ENCODE measurements at regions not wholly inside any gene's neighbourhood (a gene's known extent, or its start where the extent isn't known, plus 50 kb on each side); places are given as distances from the start of the nearest gene placed in this dataset.
A peak's percentile ranks its signal among the peaks of the same experiment; 100 is the strongest.
"Not testable (repeated sequence)": the region's sequence is repeated elsewhere in the genome, so short reads cannot be mapped to it uniquely, and the experiment has no call there.

- no peak for DNase-seq (ENCODE audit: low read depth)
Measured at GRCh38 chr6:144922120-144922722, 637.1 kb downstream of the UTRN start.

GRCh38 chr6:144922771-144923490 is 637.8 kb downstream of the UTRN start:
- DNase-seq (ENCODE audit: low read depth) = not testable (repeated sequence)

GRCh38 chr6:144923491-144923787 is 638.3 kb downstream of the UTRN start:
- DNase-seq (ENCODE audit: low read depth) = not testable (repeated sequence)

GRCh38 chr6:144928847-144929246 is 643.7 kb downstream of the UTRN start:
- DNase-seq (ENCODE audit: low read depth) = no peak

GRCh38 chr6:144929262-144929661 is 644.1 kb downstream of the UTRN start:
- no peak for DNase-seq (ENCODE audit: low read depth)

GRCh38 chr6:144931172-144932035 is 646.3 kb downstream of the UTRN start:
- DNase-seq (ENCODE audit: low read depth) = peak; percentile 1

DNA sequence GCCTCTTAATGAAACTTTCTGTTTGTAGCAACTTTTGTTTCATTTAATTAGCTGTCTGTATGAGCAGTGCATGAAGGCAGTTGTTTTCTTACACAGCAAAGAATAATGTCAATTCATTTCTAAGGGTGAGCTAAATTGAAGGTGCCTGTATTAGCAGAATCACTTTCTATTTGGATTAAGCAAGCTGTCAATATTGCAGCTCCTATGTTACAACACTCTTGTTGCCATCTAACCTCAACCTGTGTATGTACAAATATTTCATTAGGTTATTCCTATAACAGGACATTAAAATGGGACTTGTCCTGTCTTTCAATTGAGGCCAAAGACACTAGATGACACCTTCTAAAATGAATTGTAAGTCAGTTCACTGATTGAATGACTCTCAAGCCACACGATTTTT is 647.5 kb downstream of the UTRN start:
- no peak for DNase-seq (ENCODE audit: low read depth)

DNA sequence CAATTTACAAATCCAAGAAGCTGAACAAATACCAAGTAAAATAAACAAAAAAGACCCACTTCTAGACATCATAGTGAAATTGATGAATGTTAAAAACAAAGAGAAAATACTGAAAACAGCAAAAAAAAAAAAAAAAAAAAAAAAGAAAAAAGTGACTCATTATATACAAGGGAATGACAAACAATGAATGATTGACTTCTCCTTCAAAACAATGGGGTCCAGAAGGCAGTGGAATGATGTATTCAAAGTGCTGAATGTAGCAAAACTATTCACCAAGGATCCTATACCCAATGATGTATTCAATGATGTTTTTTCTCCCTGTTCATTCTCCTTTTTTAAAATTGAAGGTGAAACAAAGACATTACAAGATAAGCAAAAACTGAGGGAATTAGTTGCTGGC is 650.0 kb downstream of the UTRN start:
- no peak for DNase-seq (ENCODE audit: low read depth)

DNA sequence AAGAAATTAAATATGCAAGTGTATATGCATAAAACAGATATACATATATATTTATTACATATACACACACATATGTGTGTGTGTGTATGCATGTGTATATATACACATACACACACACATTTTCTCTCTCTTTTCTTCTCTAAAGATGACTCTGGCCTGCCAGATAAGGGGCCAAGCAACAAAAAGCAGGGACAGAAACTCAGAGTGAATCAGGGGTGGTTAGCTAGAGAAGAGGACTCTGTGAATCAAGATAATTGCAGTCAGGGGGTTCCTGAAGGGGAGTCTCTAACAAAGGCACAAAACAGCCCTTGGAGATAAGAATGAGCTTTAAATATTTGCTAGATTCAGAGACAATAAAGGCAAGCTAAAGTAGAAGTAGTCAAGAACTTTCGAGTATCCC is 650.5 kb downstream of the UTRN start:
- DNase-seq (ENCODE audit: low read depth) = no peak

- DNase-seq (ENCODE audit: low read depth) = no peak
Measured at GRCh38 chr6:144936764-144937163, 651.6 kb downstream of the UTRN start.

GRCh38 chr6:144939921-144940320 is 654.8 kb downstream of the UTRN start:
- no peak for DNase-seq (ENCODE audit: low read depth)

GRCh38 chr6:144944106-144944505 is 659.0 kb downstream of the UTRN start:
- no peak for DNase-seq (ENCODE audit: low read depth)

GRCh38 chr6:144947398-144947976 is 662.4 kb downstream of the UTRN start:
- DNase-seq (ENCODE audit: low read depth) = no peak

DNA sequence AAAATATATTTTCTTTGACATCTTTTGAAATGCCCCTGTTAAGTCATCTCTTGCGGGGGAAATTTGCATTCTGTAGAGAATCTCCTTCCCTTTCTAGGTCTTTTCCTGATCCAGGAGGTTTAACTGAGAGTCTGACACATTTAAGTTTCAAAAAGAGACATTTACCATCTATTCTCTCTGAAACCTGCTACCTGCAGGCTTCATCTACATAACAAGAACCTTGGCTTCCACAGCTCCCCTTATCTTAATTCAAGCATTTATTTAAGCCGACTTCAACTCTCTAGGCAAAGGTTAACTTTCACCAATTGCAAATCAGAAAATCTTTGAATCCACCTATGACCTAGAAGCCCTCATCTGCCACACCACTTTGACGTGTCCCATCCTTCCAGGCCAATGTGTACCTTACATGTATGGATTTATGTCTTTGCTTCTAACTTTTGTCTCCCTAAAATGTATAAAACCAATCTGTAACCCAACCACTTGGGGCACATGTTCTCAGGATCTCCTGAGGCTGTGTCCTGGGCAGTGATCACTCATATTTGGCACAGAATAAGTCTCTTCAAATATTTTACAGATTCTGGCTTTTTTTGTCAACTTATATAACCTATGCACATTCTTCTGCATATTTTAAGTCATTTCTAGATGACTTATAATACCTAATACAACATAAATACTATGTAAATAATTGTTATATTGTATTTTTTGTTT is 666.7 kb downstream of the UTRN start:
- no peak for DNase-seq (ENCODE audit: low read depth)

GRCh38 chr6:144952456-144953240 is 667.5 kb downstream of the UTRN start:
- no peak for DNase-seq (ENCODE audit: low read depth)

GRCh38 chr6:144953552-144954240 is 668.6 kb downstream of the UTRN start:
- no peak for DNase-seq (ENCODE audit: low read depth)

DNA sequence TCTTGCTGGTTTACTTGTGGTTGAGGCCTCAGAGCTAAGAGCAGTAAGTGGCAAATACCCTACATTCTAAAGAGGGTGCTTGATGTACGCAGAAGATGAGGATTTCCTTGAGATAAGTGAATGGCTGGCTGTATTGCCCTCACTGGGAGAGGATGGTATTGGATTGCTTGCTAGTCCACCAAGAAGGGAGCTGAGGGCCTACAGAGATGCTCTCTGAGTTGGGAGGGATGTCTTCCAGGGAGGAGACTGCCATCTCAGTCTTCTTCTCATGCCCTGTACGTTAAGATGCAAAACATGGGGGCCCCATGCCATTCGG is 669.1 kb downstream of the UTRN start:
- DNase-seq (ENCODE audit: low read depth) = no peak

DNA sequence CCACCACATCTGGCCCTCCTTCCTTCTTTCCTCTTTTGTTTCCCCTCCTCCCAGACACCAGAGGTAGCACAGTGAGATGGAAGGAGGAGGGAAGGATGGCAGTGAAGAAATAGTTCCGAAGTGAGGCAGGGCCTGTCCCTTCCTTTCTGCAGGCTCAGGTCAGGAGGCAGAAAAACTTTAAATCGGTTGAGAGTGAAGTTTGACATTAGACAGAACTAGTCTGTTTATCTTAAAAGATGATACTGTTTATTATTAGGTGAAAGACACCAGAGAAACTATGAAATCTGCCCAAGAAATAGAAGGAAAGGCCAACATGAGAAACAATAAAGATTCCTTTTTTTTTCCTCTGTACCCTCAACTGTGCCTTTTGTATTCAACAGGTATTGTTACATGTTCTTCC is 670.3 kb downstream of the UTRN start:
- no peak for DNase-seq (ENCODE audit: low read depth)

DNA sequence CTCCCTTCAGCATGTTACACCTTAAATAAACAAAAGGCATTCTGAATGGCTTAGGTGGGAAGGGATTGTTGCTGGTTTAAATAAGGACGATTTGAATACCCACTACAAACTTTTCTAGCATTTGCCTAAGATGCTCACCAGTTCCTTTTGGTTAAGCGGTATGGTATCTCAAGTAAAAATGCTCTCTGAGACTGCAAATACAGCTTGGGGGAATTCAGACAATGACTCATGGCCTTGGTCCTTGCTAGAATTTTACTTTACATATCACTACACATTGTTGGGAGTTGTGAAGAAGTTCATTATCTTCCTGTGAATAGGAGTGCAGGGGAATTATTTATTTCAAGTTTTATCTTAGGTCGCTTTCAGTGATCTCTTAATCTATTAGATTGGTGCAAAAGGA is 670.7 kb downstream of the UTRN start:
- DNase-seq (ENCODE audit: low read depth) = no peak

DNA sequence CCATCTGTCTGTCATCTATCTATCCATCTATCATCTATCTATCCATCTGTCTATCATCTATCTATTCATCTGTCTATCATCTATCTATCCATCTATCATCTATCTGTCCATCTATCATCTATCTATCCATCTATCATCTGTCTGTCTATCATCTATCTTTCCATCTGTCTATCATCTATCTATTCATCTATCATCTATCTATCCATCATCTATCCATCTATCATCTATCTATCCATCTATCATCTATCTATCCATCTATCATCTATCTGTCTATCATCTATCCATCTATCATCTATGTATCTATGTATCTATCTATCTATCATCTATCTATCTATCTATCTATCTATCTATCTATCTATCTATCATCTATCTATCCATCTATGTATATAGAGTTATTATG is 671.6 kb downstream of the UTRN start:
- not testable (repeated sequence) for DNase-seq (ENCODE audit: low read depth)

Measured in T follicular helper cell (primary cell).